K562 (cell line): ENCODE measurements at regions not wholly inside any gene's neighbourhood (a gene's known extent, or its start where the extent isn't known, plus 50 kb on each side); places are given as distances from the start of the nearest gene placed in this dataset.

Source experiments
- CXXC5 ChIP-seq: fragments of 250-450 bp; sonication (Bioruptor Pico); IDR thresholded peaks from 2 replicates; pipeline ENCODE4 v1.8.0; 2022; ENCODE audit warnings: inconsistent platforms, mild to moderate bottlenecking, moderate library complexity
- TF ChIP-seq, protein P1 (sequence below), 3 experiments: fragments of 200-800 bp in 1 of 3; fragments of 250-450 bp in 1 of 3; fragments of 450-650 bp in 1 of 3; sonication (Bioruptor Pico) in 1 of 3; sonication (Bioruptor generic) in 1 of 3; formaldehyde crosslinking in 1 of 3; IDR thresholded peaks; 2 replicates each; pipeline versions ENCODE4 v1.6.1 to v1.8.0; 2016 to 2022; ENCODE audit warnings: mild to moderate bottlenecking in 2 of 3, missing genetic modification characterization in 2 of 3, missing compliant biosample characterization in 1 of 3, moderate library complexity in 1 of 3
- TF ChIP-seq, protein P2 (sequence below): sonication (generic); formaldehyde crosslinking; IDR thresholded peaks from 2 replicates; pipeline ENCODE4 v1.8.0; 2022; ENCODE audit warnings: missing genetic modification reagents, mild to moderate bottlenecking, borderline replicate concordance
- TF ChIP-seq, protein P3 (sequence below), 3 experiments: IDR thresholded peaks in 2 of 3; conservative IDR thresholded peaks in 1 of 3; 2 replicates each; pipeline ENCODE4 v1.5.1; 2011 to 2012; ENCODE audit warnings: low read length in 3 of 3, mild to moderate bottlenecking in 3 of 3, control low read depth in 2 of 3, improper control_type of control experiment in 1 of 3, inconsistent platforms in 1 of 3, low read depth in 1 of 3, mixed read lengths in 1 of 3, moderate library complexity in 1 of 3; ENCODE audit not compliant: insufficient read depth in 2 of 3

DNA sequence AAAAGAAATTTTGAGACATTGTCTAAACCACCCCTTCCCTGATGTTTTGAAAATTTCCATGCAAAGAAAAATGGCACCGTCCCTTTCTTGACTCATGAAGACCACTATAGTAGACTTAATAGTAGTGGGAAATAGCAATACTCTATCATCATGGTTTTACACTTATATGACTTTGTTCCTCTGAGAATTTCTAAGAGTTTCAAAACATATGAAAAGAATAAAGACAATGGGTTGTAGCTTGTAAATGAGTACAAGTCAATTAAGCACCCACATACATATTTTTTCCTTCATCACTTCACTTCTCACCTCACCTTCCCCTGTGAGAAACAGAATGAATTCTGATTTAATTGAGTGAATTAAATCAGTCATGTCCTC is 151.7 kb downstream of the LYPLAL1 start:
- TF ChIP-seq, protein P1, sequence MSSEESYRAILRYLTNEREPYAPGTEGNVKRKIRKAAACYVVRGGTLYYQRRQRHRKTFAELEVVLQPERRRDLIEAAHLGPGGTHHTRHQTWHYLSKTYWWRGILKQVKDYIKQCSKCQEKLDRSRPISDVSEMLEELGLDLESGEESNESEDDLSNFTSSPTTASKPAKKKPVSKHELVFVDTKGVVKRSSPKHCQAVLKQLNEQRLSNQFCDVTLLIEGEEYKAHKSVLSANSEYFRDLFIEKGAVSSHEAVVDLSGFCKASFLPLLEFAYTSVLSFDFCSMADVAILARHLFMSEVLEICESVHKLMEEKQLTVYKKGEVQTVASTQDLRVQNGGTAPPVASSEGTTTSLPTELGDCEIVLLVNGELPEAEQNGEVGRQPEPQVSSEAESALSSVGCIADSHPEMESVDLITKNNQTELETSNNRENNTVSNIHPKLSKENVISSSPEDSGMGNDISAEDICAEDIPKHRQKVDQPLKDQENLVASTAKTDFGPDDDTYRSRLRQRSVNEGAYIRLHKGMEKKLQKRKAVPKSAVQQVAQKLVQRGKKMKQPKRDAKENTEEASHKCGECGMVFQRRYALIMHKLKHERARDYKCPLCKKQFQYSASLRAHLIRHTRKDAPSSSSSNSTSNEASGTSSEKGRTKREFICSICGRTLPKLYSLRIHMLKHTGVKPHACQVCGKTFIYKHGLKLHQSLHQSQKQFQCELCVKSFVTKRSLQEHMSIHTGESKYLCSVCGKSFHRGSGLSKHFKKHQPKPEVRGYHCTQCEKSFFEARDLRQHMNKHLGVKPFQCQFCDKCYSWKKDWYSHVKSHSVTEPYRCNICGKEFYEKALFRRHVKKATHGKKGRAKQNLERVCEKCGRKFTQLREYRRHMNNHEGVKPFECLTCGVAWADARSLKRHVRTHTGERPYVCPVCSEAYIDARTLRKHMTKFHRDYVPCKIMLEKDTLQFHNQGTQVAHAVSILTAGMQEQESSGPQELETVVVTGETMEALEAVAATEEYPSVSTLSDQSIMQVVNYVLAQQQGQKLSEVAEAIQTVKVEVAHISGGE (CRISPR knock-in tag; IDR thresholded peaks at IDR 0.05): no peak
- TF ChIP-seq, protein P2, sequence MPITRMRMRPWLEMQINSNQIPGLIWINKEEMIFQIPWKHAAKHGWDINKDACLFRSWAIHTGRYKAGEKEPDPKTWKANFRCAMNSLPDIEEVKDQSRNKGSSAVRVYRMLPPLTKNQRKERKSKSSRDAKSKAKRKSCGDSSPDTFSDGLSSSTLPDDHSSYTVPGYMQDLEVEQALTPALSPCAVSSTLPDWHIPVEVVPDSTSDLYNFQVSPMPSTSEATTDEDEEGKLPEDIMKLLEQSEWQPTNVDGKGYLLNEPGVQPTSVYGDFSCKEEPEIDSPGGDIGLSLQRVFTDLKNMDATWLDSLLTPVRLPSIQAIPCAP (CRISPR knock-in tag): no peak
- TF ChIP-seq, protein P3, sequence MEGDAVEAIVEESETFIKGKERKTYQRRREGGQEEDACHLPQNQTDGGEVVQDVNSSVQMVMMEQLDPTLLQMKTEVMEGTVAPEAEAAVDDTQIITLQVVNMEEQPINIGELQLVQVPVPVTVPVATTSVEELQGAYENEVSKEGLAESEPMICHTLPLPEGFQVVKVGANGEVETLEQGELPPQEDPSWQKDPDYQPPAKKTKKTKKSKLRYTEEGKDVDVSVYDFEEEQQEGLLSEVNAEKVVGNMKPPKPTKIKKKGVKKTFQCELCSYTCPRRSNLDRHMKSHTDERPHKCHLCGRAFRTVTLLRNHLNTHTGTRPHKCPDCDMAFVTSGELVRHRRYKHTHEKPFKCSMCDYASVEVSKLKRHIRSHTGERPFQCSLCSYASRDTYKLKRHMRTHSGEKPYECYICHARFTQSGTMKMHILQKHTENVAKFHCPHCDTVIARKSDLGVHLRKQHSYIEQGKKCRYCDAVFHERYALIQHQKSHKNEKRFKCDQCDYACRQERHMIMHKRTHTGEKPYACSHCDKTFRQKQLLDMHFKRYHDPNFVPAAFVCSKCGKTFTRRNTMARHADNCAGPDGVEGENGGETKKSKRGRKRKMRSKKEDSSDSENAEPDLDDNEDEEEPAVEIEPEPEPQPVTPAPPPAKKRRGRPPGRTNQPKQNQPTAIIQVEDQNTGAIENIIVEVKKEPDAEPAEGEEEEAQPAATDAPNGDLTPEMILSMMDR (IDR thresholded peaks at IDR 0.05 in 2 of 3, conservative IDR thresholded peaks at IDR 0.05 in 1 of 3; ENCODE audit: insufficient read depth in 2 of 3, low read depth in 1 of 3, low read length in 3 of 3): no peak
- TF ChIP-seq CXXC5 (CRISPR knock-in tag): no peak
